Stimulated activated CD4-positive, alpha-beta T cell treated with anti-CD3 and anti-CD28 coated beads, Interleukin-12 subunit alpha, Interleukin-12 subunit beta, amount 100 ng/mL, for 4 hours (primary cell): ENCODE measurements at regions not wholly inside any gene's neighbourhood (a gene's known extent, or its start where the extent isn't known, plus 50 kb on each side); places are given as distances from the start of the nearest gene placed in this dataset.

Experiments used
- DNase-seq: peaks from one replicate; pipeline ENCODE4 v3.0.0-alpha.2; 2020

DNA sequence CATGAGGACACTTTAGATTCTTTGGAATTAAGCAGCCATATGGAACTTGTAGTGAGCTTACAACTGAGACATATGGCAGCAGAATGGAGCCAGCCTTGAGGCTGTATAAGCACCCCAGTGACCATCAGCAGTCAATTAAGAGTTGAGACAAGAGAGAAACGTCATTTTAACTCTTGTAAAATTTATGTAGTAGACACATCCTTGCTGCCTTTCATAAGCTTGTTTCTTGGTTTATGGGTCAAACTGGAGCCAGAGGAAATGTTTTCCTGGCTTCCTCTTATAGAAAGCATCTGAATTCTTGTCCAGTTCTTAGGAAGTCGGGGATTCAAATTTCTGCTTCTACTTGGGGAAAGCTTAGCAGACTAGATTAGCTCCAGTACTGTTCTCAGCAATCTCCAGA is 745.1 kb upstream of the MARCKS start:
- no peak for DNase-seq

DNA sequence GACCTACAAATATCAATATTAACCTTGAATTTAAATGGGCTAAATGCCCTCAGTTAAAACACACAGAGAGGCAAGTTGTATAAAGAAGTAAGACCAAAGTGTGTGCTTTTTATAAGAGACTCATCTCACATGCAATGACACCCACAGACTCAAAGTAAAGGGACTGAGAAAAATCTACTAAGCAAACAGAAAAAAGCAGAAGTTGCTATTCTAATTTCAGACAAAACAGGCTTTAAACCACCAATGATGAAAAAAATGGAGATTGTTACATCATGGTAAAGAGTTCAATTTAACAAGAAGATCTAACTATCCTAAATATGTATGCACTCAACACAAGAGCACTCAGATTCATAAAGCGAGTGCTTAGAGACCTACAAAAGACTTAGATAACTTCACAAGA is 741.9 kb upstream of the MARCKS start:
- DNase-seq = no peak

DNA sequence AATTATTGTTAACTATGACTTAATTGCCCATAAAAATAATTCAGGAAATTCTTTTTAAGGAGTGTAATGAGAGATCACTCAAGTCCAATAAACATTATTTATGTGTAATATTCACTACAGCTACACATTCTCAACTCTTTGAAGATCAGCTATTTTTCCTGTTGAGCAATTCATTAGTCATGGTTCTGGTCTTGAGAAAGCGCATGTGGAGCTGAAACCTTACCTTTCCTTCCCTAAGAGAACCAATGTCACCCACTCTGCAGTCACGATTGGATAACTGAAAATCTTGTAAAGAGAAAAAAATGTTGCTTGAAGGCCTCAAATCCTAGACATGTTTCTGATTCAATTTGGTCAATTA is 736.9 kb upstream of the MARCKS start:
- DNase-seq = no peak

GRCh38 chr6:113120582-113121285 is 736.4 kb upstream of the MARCKS start:
- no peak for DNase-seq

GRCh38 chr6:113121571-113121970 is 735.6 kb upstream of the MARCKS start:
- DNase-seq = no peak

DNA sequence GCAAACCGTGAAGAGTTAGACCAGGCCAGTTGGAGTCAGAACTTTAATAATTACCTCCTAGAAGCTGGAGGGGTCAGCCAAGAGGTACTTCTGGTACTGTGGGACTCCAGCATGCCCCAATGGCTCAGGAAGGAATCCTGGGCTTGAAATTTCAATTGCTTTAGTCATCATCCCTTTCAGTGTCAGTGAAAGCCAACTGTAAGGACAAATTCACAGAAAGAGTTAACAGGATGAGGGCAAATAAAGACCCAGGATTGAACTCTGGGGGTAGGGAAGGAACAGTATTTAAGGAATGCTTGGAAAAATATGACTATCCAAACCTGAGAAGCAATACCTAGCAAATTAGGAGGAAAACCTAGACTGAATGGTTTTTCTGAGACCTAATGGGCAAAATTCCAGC is 735.1 kb upstream of the MARCKS start:
- no peak for DNase-seq

GRCh38 chr6:113125626-113126025 is 731.5 kb upstream of the MARCKS start:
- no peak for DNase-seq

DNA sequence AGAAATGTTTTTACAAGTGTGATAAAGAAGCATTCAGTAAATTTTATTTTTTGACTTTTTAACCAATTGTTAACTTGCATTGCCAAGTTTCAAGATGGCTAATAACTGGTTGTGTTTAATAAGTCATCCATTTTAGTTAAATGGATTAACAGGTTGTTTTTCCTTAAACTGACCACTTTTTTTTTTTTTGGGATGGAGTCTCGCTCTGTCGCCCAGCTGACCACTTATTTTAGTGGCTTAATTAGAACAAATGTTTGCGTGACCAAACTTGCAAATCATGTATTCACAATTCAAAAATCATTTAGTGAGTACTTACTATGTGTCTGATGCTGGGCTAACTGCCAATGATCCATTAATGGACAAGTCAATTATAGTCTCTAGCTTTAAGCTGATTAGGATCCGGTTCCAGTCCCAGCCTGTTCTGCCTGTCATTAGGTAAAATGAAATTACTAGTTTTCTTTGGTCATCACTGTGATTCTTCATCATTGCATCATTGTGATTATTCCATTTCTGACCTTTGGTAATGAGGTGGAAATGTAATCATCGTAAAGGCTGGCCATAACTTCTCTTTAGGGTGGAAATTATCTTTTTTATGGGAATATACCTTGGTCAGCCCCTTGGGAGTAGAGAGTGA is 729.2 kb upstream of the MARCKS start:
- DNase-seq = no peak

GRCh38 chr6:113128661-113129060 is 728.5 kb upstream of the MARCKS start:
- DNase-seq = no peak

DNA sequence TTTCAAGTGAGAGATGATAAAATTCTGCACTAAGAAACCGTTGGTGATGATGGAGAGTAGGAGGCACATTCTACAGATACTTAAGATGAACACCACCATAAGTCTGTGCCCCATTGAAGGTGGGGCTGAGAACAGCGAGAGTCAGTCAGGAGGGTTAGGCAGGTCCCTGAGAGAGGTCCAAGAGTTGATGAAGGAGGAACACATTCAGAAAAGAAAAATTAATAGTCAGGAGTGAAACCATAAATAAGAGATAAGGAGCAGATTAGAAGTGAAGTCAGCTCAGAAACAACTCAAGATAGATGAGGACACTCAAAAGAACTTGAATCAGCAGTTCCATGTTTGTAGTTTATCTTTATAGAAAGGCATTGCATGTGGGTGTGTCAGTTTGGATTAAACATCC is 727.2 kb upstream of the MARCKS start:
- no peak for DNase-seq

- no peak for DNase-seq
Measured at GRCh38 chr6:113137426-113137825, 719.7 kb upstream of the MARCKS start.

DNA sequence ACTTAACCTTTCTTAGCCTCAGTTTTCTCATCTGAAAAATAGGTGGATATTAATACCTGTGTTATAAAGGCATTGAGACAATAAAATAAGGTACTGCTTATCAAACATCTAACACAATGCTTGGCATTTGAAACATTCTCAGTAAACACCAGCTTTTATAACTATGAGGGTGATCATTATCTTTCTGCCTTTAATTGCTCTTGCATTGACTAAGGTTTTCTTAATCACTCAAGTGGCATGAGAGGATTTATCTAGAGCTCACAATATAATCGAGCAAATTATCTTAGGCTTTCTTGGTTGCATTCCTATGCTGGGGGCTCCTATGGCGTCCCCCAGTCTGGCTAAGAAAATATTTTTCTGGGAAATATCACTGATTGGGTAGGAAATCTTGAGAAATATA is 716.4 kb upstream of the MARCKS start:
- DNase-seq = no peak

- no peak for DNase-seq
Measured at GRCh38 chr6:113141901-113142300, 715.2 kb upstream of the MARCKS start.

- no peak for DNase-seq
Measured at GRCh38 chr6:113142671-113143174, 714.4 kb upstream of the MARCKS start.

DNA sequence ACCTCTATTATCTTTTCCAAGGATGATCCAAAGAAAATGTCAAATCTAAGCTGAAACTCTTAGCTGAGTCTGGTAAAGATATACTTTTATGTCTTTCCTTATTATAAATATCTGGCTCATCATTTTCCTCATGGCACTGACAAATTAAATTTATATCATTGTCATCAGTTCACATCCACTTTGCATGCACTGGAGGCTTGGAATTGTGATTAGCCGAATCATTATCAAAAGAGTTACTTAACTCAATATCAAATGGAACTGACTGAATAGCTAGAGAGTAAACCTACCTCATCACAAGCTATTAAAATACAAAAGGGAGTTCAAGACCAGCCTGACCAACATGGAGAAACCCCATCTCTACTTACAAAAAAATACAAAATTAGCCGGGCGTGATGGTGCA is 713.9 kb upstream of the MARCKS start:
- DNase-seq = no peak

- DNase-seq = no peak
Measured at GRCh38 chr6:113144117-113144516, 713.0 kb upstream of the MARCKS start.

GRCh38 chr6:113146878-113147277 is 710.3 kb upstream of the MARCKS start:
- DNase-seq = no peak

GRCh38 chr6:113147544-113147943 is 709.6 kb upstream of the MARCKS start:
- DNase-seq = no peak

- DNase-seq = no peak
Measured at GRCh38 chr6:113148566-113148965, 708.6 kb upstream of the MARCKS start.

DNA sequence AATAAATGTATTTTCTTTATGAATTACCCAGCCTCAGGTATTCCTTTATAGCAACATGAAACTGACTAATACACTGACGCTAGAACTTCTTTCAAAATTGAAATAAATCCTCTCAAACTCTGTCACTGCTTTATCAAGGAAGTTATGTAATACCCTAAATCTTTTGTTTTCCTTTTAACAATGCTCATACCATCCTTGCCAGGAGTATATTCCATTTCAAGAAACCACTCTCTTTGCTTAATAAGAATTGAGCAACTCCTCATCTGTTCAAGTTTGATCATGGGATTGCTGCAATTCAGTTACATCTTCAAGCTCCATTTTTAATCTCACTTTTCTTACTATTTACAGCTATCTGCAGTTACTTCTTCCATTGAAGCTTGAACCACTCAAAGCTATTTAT is 707.6 kb upstream of the MARCKS start:
- DNase-seq = no peak

GRCh38 chr6:113160306-113161017 is 696.7 kb upstream of the MARCKS start:
- DNase-seq = no peak

GRCh38 chr6:113161018-113161315 is 696.2 kb upstream of the MARCKS start:
- DNase-seq = no peak

DNA sequence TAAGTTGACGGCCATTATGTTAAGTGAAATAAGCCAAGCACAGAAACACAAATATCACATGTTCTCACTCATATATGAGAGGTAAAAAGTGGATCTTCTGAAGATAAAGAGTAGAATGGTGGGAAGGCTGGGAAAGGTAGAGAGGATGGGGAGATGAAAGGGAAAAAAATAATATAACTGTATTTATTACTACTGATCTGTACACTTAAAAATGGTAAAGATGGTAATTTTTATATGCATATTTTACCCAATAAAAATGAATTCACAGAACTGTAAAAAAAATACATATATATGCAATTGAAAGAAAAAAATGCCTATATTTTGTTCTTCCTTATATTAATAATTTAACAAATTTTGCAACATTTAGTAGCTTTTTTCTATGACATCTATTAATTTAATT is 694.4 kb upstream of the MARCKS start:
- no peak for DNase-seq

GRCh38 chr6:113168057-113168456 is 689.1 kb upstream of the MARCKS start:
- DNase-seq = no peak
